BJ (cell line): ENCODE measurements at regions not wholly inside any gene's neighbourhood (a gene's known extent, or its start where the extent isn't known, plus 50 kb on each side); places are given as distances from the start of the nearest gene placed in this dataset.

Experiments
- CTCF ChIA-PET: fragments of 350-600 bp; formaldehyde crosslinking; extraction: SDS; loops from one replicate; lab custom pipeline; 2021; ENCODE audit warnings: antibody characterized with exemption, inconsistent platforms; lab: Yijun Ruan, JAX
- POLR2A ChIA-PET: fragments of 300-600 bp; sonication (Branson Sonifier 250); formaldehyde crosslinking; extraction: SDS; loops from one replicate; lab custom pipeline; 2021; ENCODE audit warnings: antibody characterized with exemption; lab: Charles Lee
- DNase-seq: peaks from one replicate; pipeline ENCODE4 v3.0.0-alpha.2; 2011; ENCODE audit warnings: low read depth
- H3K27me3 ChIP-seq: 2 replicates; pipeline ENCODE4 v1.6.0; 2011; ENCODE audit warnings: low read length; ENCODE audit not compliant: control insufficient read depth, insufficient read depth
- H3K36me3 ChIP-seq: 2 replicates; pipeline ENCODE4 v1.5.1; 2011; ENCODE audit warnings: low read length; ENCODE audit not compliant: control insufficient read depth, insufficient read depth
- H3K4me3 ChIP-seq: 2 replicates; pipeline ENCODE4 v1.5.1; 2011; ENCODE audit warnings: low read depth, mild to moderate bottlenecking, control low read depth, low read length
- TF ChIP-seq, protein P1 (sequence below): IDR thresholded peaks from 2 replicates; pipeline ENCODE4 v1.5.1; 2011; ENCODE audit warnings: low read depth, mild to moderate bottlenecking, control low read depth, inconsistent platforms, low read length, moderate library complexity; ENCODE audit not compliant: insufficient read depth

DNA sequence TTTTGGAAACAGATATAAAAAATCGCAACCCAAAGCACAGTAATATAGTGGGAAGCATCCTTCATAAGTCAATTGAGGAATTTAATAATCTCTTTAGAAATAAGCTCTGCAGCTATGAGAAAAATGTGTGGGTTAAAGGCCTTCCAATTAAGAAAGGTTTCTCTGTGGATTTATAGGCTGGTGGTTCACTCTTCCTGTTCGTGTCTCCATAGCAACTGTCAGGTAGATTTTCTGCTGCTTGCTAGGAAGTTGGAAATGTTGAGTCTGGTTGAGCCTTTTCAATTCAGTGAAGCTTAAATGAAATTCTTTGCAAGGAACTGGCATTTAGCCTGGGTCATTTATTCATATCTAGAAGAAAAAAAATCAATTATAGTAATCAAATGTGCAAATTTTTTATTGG, 652.8 kb upstream of the CELF2 start:
- no peaks in the 10 kb centered on the region for H3K27me3 ChIP-seq

DNA sequence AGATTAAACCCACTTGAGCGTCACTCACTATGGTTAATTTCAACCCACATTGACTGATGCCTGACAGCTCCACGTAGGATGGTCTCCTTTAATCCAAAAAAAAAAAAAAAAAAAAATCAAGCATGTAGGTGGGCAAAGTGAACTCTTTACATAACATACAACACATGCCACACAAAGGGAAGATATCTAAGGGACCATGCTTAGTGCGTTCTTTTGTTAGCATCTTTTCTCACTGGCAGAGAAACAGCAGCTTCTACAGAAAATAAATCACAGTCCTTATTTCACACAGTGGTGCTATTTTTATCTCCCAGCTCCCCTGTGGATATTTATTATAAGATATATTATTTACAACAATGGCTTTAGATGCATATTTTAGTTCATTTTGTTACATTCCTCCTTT, 652.0 kb upstream of the CELF2 start:
- ChIA-PET POLR2A (no interaction called here), CTCF (no interaction called here)
- Histone ChIP-seq H3K4me3 (no peak overlapping the region), H3K27me3 (no peaks in the 10 kb centered on the region), H3K36me3 (no peaks in the 10 kb centered on the region)
- DNase-seq: no peak
- TF ChIP-seq, protein P1, sequence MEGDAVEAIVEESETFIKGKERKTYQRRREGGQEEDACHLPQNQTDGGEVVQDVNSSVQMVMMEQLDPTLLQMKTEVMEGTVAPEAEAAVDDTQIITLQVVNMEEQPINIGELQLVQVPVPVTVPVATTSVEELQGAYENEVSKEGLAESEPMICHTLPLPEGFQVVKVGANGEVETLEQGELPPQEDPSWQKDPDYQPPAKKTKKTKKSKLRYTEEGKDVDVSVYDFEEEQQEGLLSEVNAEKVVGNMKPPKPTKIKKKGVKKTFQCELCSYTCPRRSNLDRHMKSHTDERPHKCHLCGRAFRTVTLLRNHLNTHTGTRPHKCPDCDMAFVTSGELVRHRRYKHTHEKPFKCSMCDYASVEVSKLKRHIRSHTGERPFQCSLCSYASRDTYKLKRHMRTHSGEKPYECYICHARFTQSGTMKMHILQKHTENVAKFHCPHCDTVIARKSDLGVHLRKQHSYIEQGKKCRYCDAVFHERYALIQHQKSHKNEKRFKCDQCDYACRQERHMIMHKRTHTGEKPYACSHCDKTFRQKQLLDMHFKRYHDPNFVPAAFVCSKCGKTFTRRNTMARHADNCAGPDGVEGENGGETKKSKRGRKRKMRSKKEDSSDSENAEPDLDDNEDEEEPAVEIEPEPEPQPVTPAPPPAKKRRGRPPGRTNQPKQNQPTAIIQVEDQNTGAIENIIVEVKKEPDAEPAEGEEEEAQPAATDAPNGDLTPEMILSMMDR: no peak

More for the DNA sequence above, 652.8 kb upstream of the CELF2 start:
- no peak for DNase-seq
- no peak overlapping the region for H3K4me3 ChIP-seq
- H3K36me3 ChIP-seq: no peaks in the 10 kb centered on the region
- TF ChIP-seq, protein P1: no peak
- ChIA-PET CTCF (no interaction called here), POLR2A (no interaction called here)

DNA sequence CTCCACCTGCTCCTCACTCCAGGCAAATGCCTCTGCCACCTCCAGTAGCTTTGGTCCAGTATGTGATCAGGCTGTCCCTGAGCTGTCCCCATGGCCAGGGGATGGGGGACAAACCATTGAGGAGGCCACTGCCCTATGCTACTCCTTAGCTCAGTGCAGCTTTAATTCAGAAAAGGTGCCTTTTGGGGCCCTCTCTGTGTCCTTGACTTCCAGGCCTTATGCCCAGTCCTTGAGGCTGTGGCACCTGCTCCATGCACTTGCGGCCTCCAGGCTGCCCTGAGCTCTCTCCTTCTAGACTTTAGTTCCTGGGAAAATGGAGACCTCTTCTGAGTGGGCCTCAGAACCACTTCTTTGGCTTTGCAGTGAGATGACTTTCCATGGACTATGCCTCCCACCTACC, 650.8 kb upstream of the CELF2 start:
- Histone ChIP-seq H3K4me3 (no peak overlapping the region), H3K27me3 (no peaks in the 10 kb centered on the region), H3K36me3 (no peaks in the 10 kb centered on the region)
- DNase-seq: no peak
- ChIA-PET POLR2A (no interaction called here), CTCF (no interaction called here)
- TF ChIP-seq, protein P1: no peak

DNA sequence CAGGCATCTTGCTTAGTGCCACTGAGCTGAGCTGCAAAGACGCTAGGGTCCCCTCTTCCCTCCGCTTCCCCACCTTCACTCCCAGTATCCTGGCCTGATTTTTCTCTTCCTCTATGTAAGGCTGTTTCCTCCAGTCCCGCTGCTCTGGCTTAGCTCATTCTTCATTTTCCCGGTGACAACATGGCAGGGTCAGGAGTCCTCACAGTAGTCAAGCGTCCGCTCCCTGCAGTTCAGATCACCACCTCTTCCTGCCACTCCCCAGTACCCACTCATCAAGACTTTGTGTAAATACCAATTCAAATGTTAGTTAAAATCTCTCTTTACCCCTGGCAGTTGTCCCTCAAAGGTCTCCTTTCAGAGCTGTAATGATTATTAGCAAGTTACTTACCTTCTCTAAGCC, 650.4 kb upstream of the CELF2 start:
- H3K4me3 ChIP-seq: no peak overlapping the region
- TF ChIP-seq, protein P1: no peak
- no peak for DNase-seq
- POLR2A ChIA-PET: no interaction called here
- CTCF ChIA-PET: no interaction called here
- no peaks in the 10 kb centered on the region for H3K36me3 ChIP-seq
- H3K27me3 ChIP-seq: no peaks in the 10 kb centered on the region

DNA sequence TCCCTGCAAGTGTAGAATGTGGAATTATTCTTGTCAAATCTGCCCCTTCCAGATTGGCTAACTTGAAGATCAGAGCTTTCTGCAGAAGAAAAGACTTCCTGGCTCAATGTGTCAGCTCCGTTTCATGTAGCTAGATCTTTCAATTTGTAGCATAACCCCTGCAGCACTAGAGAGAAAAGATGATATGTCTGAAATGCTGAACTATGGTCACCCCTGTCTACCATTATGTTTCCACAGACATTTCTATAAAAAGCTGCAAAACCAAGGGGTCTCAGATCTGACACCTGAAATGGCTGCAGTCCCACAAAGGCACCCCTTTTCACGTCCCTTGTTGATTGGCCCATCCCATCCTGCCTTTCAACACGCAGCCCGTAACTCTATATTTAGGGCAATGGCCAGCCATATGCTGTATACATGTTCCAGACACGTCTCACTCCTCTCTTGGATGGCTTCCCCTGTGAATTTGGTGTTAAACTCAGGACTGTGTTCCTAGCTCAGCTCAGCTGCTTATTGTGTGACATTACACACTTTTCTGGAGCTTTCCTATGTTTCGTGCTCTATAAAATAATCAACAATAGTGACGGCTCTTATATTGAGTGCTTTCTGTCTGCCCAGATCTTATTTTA, 648.6 kb upstream of the CELF2 start:
- ChIA-PET POLR2A (no interaction called here), CTCF (no interaction called here)
- no peak for DNase-seq
- Histone ChIP-seq H3K4me3 (no peak overlapping the region), H3K27me3 (no peaks in the 10 kb centered on the region), H3K36me3 (no peaks in the 10 kb centered on the region)
- TF ChIP-seq, protein P1: no peak
